Testis (tissue), 2 donors: ENCODE measurements at regions not wholly inside any gene's neighbourhood (a gene's known extent, or its start where the extent isn't known, plus 50 kb on each side); places are given as distances from the start of the nearest gene placed in this dataset.

Experiments used
- DNase-seq: peaks from one replicate; pipeline ENCODE4 v3.0.0-alpha.2; 2019
- H3K27ac ChIP-seq, 2 donors: fragments of 200-600 bp; sonication (generic); one replicate each; pipeline ENCODE4 v1.5.1; 2019
- H3K27me3 ChIP-seq: fragments of 200-600 bp; sonication (generic); one replicate; pipeline ENCODE4 v1.5.1; 2019
- H3K36me3 ChIP-seq: fragments of 200-600 bp; sonication (generic); one replicate; pipeline ENCODE4 v1.5.1; 2017; ENCODE audit warnings: low read depth; ENCODE audit errors: missing control alignments
- H3K4me1 ChIP-seq: fragments of 200-600 bp; sonication (generic); one replicate; pipeline ENCODE4 v1.5.1; 2019
- H3K4me3 ChIP-seq, 2 donors: fragments of 200-600 bp; sonication (generic); one replicate each; pipeline ENCODE4 v1.5.1; 2017 to 2019
- H3K9me3 ChIP-seq: fragments of 200-600 bp; sonication (generic); one replicate; pipeline ENCODE4 v1.5.1; 2017
- POLR2A ChIP-seq: fragments of 450-650 bp; IDR thresholded peaks from one replicate; pipeline ENCODE4 v1.6.1; 2017; ENCODE audit warnings: antibody characterized with exemption, mild to moderate bottlenecking, moderate library complexity
- WGBS, 2 donors: methylation state at CpG; one replicate each; pipeline ENCODE4 v1.1.5; 2018; 5-methylcytosine and 5-hydroxymethylcytosine counted together
- intact Hi-C: fragments of 100-400 bp; cut with DNase I; formaldehyde crosslinking; loops from one replicate; pipeline ENCODE4 v1.15.1; 2023; ENCODE audit warnings: low total_unique reads
- TF ChIP-seq, protein P1 (sequence below), 3 experiments: fragments of 450-650 bp in 2 of 3; fragments of 200-600 bp in 1 of 3; sonication (generic) in 1 of 3; IDR thresholded peaks; one replicate each; pipeline ENCODE4 v1.5.1; 2016 to 2019; ENCODE audit warnings: antibody characterized with exemption in 3 of 3, mild to moderate bottlenecking in 2 of 3, moderate library complexity in 1 of 3

DNA sequence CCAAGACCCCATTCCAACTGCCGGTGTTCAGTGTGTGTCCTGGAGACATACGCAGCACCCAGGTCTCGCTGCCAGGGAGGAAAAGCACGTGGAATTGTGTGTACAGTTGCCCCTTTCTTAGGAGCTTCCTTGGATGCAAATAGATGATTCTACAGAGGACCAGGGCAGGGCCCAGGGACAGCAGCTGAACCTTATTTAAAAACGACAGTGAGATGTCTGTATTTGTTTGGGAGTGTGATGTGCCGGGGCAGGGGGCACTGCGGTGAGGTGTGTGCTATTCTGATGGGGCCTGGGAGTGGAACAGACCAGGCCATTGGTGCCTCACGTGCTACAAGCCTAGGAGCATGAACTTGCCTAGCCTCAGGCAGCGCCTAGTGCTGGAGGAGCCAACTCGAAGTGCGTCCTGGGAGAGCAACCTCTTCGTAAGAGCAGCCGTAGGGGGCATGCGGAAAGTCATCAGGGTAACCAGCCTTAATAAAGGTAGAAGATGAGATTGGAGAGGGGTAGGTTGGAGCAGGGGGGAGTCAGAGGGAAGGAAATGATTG lies 98.3 kb upstream of the ESRRB start:
- H3K27me3 ChIP-seq: no peaks in the 10 kb centered on the region
- H3K27ac ChIP-seq: no peak overlapping the region
- H3K4me3 ChIP-seq: no peak overlapping the region
- DNase-seq: no peak
- WGBS, 2 donors: 80 to 84% methylated on average over 14 of the region's 14 CpGs
- H3K9me3 ChIP-seq: no peaks in the 10 kb centered on the region
- H3K36me3 ChIP-seq: no peaks in the 10 kb centered on the region
- intact Hi-C loops: no loop called here
- TF ChIP-seq, protein P1, sequence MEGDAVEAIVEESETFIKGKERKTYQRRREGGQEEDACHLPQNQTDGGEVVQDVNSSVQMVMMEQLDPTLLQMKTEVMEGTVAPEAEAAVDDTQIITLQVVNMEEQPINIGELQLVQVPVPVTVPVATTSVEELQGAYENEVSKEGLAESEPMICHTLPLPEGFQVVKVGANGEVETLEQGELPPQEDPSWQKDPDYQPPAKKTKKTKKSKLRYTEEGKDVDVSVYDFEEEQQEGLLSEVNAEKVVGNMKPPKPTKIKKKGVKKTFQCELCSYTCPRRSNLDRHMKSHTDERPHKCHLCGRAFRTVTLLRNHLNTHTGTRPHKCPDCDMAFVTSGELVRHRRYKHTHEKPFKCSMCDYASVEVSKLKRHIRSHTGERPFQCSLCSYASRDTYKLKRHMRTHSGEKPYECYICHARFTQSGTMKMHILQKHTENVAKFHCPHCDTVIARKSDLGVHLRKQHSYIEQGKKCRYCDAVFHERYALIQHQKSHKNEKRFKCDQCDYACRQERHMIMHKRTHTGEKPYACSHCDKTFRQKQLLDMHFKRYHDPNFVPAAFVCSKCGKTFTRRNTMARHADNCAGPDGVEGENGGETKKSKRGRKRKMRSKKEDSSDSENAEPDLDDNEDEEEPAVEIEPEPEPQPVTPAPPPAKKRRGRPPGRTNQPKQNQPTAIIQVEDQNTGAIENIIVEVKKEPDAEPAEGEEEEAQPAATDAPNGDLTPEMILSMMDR (IDR thresholded peaks at IDR 0.05): no peak
- TF ChIP-seq POLR2A: no peak
- H3K4me1 ChIP-seq: no peaks in the 10 kb centered on the region

DNA sequence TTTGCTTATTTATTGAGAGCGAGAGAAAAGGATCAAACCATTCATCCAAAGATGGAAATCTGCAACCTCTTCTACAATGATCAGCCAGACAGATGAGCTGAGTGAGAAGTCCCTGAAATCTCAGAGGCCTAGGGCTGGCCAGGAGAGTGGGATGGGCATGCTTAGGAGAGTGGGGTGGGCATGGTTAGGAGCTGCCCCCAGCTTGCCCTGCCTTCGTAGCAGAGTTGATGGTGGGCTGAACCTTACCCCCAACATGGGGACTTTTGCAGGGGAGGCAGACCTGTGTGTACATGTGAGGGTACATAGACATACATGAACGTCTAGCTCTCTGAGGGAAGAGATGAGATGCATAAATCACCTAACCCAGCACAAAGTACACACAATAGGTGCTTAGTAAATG lies 95.7 kb upstream of the ESRRB start:
- H3K36me3 ChIP-seq: no peaks in the 10 kb centered on the region
- no peaks in the 10 kb centered on the region for H3K27me3 ChIP-seq
- H3K4me1 ChIP-seq: no peaks in the 10 kb centered on the region
- no peaks in the 10 kb centered on the region for H3K9me3 ChIP-seq
- no peak overlapping the region for H3K4me3 ChIP-seq
- intact Hi-C loops: no loop called here
- WGBS, 2 donors: 44 to 57% methylated on average over 3 of the region's 3 CpGs
- TF ChIP-seq, protein P1 (IDR thresholded peaks at IDR 0.05): no peak
- no peak for DNase-seq
- H3K27ac ChIP-seq: no peak overlapping the region

DNA sequence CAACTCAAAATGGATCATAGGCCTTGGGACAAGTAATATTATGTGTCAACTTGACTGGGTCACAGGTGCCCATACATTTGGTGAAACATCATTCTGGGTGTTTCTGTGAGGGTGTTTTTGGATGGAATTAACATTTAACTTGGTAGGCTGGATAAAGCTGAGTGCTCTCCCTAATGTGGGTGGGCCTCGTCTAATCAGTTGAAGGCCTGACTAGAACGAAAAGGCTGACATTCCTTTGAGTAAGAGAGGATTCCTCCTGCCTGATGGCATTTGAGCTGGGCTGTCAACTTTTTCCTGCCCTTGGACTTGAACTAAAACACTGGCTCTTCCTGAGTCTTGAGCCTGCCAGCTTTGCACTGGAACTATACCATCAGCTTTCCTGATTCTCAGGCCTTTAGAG lies 93.4 kb upstream of the ESRRB start:
- no peak for DNase-seq
- Histone ChIP-seq H3K27me3 (no peaks in the 10 kb centered on the region), H3K36me3 (no peaks in the 10 kb centered on the region), H3K4me3 (no peak overlapping the region), H3K9me3 (no peaks in the 10 kb centered on the region), H3K27ac (no peak overlapping the region), H3K4me1 (no peaks in the 10 kb centered on the region)
- intact Hi-C loops: no loop called here
- TF ChIP-seq POLR2A: no peak
- TF ChIP-seq, protein P1 (IDR thresholded peaks at IDR 0.05): no peak
- WGBS, 2 donors: 61 to 68% methylated on average over 2 of the region's 2 CpGs

DNA sequence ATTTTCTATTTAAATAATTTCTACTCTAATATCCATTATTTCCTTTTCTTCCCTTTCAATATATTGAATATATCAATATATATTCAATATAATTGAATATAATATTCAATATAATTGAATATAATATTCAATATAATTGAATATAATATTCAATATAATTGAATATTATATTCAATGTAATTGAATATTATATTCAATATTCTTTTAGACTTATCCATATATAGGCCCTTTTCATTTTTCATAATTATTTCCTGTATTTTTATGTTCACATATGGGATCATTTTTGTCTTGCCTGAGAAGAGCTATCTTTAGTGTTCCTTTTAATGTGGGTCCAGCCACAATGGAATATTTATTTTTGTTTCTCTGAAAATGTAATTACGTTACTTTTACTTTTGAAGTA lies 88.9 kb upstream of the ESRRB start:
- DNase-seq: no peak

DNA sequence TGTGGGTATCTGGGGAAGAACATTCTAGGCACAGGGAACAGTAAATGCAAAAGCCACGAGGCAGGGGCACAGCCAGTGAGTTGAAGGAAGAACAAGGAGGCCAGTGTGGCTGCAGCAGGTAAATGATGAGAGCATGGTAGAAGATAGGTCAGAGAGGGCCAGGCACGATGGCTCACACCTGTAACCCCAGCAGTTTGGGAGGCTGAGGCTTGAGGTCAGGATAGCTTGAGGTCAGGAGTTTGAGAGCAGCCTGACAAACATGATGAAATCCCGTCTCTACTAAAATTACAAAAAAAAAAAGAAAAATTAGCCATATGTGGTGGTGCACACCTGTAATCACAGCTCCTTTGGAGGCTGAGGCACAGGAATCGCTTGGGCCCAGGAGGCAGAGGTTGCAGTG lies 86.7 kb upstream of the ESRRB start:
- H3K27ac ChIP-seq: no peak overlapping the region
- 91 to 92% methylated on average over 4 of the region's 4 CpGs for WGBS, 2 donors
- H3K9me3 ChIP-seq: no peaks in the 10 kb centered on the region
- H3K27me3 ChIP-seq: no peaks in the 10 kb centered on the region
- no peaks in the 10 kb centered on the region for H3K36me3 ChIP-seq
- DNase-seq: no peak
- H3K4me1 ChIP-seq: no peaks in the 10 kb centered on the region
- no peak overlapping the region for H3K4me3 ChIP-seq
- intact Hi-C loops: no loop called here
- TF ChIP-seq, protein P1 (IDR thresholded peaks at IDR 0.05): no peak
- no peak for TF ChIP-seq POLR2A

More for the DNA sequence above, 88.9 kb upstream of the ESRRB start:
- Histone ChIP-seq H3K27me3 (no peaks in the 10 kb centered on the region), H3K4me1 (no peaks in the 10 kb centered on the region), H3K27ac (no peak overlapping the region), H3K36me3 (no peaks in the 10 kb centered on the region), H3K9me3 (no peaks in the 10 kb centered on the region), H3K4me3 (no peak overlapping the region)
- 94 to 95% methylated on average over 1 of the region's 1 CpG for WGBS, 2 donors
- intact Hi-C loops: no loop called here
- TF ChIP-seq POLR2A: no peak
- TF ChIP-seq, protein P1 (IDR thresholded peaks at IDR 0.05): no peak
